NCI-H2196 treated with DMSO at 0.1 percent for 48 hours (cell line): ENCODE measurements at regions not wholly inside any gene's neighbourhood (a gene's known extent, or its start where the extent isn't known, plus 50 kb on each side); places are given as distances from the start of the nearest gene placed in this dataset.
"Not testable (repeated sequence)": the region's sequence is repeated elsewhere in the genome, so short reads cannot be mapped to it uniquely, and the experiment has no call there.

ENCODE experiments used
- DNase-seq: peaks from one replicate; lab custom pipeline; 2025; ENCODE audit not compliant: unreplicated experiment; lab: John Stamatoyannopoulos, UW

DNA sequence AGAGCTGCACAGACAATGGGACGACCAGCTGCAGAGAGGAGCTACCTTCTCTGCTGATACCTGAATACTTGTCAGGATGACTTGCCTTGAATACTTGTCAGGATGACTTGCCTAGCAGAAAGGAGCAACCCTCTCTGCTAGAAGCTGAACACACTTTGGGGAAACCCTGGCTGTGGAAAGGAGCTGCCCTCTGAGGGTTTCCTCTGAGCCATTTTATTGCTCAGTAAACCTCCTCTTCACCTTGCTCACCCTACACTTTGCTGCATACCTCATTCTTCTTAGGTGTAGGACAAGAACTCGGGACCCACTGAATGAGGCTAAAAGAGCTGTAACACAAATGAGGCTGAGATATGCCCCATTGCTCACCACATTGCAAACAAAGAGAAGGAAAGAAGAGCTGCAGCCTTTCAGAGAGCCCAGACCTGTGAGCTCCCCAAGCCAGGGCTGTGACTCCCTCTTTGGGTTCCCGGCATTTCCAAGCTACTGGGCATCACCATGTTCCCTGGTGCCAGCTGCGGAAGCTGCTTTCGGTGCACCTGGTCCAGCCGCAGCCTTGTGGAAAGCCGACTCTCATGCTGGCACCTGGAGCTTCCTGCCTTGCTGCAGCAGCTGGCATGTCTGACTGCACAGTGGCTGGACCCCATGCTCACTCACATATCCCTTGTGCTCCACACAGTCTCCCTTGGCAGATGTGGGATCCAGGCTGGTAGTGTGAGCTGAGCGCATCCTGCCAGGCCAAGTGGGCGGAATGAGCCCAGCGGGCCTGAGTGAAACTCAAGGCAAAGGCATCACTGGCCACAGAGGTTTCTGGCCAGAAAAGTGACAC is 106.7 kb upstream of the AHI1 start:
- DNase-seq = no peak

DNA sequence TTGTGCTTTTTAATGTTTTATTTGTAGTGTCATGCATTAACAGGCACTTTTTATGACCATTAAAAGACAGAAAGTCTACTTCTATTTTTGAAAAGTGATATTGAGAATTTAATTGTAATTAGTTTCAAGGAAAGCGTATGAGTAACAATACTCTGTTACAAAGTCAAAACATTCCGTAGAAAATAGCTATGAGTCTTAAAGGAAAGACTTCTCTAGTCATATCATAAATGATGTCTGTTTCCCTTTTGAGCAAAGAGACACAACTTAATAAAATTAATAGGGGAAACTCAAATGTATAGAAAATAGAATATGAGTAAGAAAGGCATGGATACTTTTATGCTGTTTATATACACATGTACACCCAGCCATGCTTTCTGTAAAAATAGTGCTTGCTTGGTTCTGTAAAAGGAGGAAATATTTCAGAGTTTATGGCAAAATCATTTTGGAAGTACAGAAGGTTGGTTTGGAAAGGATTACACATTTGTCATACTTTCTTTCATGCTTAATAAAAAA is 107.8 kb upstream of the AHI1 start:
- no peak for DNase-seq

DNA sequence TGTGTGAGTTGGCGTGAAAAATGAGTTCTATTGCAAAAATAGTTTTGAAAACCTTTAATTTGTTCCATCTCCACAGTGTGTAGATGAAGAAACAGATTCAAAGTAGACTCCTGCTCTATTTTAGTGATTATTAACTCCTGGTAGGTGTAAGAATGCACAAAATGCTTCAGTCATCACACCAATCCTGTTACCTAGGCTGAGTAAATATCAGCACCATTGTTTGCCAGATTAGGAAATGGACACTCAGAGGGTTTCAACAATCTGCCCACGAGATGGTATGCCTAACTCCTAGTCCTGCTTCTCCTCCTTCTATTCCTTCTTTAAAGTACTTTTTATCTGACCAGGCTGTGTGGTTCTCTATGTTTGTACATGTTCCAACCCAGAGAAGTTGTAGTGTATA is 108.9 kb upstream of the AHI1 start:
- DNase-seq = no peak

DNA sequence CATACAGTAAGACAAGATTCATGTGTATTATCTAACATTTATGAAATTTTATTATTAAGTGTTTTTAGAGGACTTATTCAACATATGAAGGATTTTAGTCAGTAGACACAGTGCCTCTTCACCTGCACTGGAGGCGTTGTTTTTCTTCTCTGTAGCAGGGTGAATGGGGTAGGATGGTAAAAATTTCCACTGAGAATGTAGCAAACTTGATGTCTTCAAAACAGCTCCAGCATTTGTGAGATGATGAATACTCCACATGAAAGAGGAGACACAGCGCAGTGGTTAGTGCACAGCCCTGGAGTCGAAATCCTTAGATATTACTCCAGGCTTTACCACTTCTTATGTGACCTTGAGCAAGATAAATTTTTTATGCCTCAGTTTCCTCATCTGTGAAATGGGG is 110.5 kb upstream of the AHI1 start:
- DNase-seq = no peak

DNA sequence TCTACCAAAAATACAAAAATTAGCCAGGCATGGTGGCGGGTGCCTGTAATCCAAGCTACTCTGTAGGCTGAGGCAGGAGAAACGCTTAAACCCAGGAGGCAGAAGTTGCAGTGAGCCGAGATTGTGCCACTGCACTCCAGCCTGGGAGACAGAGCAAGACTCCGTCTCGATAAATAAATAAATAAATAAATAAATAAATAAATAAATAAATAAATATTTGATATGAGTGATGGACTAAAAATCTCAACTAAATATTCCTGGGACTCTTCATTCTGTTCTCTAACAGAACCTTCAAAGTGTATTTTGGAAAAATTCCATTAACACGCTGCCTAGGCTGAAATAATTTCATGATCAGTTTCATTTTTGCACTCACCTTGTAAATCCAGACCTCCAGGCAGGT is 112.7 kb upstream of the AHI1 start:
- DNase-seq = not testable (repeated sequence)

DNA sequence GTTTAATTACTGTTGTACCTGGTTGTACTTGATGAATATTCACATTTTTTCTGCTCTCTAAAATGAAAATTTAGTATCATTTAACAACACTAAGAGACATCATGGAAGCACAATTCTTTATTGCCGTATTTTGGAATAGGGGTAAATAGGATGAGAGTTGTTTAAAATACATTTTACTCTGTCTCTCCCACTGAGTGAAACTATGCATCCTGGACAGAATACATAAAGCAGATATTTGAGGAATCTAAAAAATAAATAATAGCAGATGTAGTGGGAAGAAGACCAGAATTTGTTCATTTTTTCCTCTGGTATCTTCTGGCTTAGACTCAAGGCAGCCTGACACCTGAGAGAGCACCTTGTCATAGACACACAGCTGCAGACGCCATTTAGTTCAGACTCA is 119.1 kb upstream of the AHI1 start:
- DNase-seq = no peak

- no peak for DNase-seq
Observed at GRCh38 chr6:135617222-135617621, 119.7 kb upstream of the AHI1 start.

- no peak for DNase-seq
Observed at GRCh38 chr6:135622081-135622480, 124.5 kb upstream of the AHI1 start.

DNA sequence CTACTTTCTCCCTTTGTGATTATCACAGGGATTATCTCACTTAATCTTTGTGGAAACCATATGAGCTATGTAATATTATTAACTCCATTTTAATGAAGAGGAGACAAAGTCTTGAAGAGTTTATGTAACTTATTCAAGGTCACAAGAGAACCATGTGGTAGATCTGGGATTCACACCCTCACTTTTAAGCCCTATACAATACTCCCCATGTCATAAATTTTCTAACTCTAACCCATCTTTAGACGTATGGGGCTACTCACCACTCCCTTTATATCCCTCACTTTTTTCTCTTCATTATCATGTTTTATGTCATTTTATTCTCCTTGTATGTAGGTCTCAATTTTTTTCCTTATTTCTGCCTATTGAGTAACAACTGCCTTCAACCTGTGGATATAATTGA is 126.4 kb upstream of the AHI1 start:
- no peak for DNase-seq

DNA sequence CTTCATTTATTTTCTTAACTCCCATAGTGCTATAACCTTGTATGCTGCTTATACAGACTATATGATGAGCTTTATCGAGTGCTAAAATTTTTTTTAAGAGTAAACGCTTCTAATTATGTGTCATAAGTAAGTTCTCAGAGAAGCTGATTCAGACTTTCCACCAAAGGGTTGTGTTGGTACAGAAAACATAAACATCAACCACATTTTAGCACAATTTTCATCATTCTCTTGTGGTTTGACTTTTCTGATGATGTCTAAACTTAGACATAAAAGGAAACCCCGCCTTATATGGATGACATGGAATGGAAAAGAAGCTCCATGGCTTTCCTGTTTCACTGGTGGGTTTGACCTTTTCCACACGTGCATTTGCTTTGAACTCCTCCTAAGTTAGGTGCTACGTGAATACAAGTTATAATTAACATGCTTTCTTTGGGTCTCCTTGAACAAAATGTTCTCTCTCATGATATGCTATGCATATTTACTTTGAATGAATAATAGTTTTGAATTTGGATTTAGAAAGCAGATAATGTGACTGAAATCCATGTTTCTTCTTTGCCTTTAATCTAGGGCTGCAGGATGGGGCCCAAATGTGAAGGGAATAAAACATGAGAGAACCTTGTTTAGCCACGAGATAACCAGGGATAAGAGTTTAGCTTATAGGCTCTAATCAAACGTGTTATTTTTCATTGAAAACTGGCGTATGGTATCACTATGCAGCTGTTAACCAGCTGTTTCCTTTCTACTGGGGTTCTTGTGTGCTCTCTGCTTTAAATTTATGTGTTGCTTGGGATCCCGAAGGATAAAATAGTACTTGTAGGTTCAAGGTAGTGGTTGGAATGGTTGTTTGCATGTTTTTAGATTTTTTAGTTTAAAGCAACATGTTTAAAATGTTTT is 127.1 kb upstream of the AHI1 start:
- no peak for DNase-seq

DNA sequence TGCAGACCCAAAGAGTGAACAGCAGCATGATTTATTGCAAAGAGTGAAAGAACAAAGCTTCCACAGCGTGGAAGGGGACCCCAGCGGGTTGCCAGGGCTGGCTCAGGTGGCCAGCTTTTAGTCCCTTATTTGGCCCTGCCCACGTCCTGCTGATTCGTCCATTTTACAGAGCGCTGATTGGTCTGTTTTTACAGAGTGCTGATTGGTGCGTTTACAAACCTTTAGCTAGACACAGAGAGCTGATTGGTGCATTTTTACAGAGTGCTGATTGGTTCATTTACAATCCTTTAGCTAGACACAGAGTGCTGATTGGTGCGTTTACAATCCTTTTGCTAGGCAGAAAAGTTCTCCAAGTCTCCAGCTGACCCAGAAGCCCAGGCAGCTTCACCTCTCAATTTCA is 128.5 kb upstream of the AHI1 start:
- DNase-seq = not testable (repeated sequence)

- DNase-seq = no peak
Observed at GRCh38 chr6:135627092-135627715, 129.7 kb upstream of the AHI1 start.

- no peak for DNase-seq
Observed at GRCh38 chr6:135630789-135631376, 133.3 kb upstream of the AHI1 start.

- DNase-seq = no peak
Observed at GRCh38 chr6:135631821-135632220, 134.3 kb upstream of the AHI1 start.

DNA sequence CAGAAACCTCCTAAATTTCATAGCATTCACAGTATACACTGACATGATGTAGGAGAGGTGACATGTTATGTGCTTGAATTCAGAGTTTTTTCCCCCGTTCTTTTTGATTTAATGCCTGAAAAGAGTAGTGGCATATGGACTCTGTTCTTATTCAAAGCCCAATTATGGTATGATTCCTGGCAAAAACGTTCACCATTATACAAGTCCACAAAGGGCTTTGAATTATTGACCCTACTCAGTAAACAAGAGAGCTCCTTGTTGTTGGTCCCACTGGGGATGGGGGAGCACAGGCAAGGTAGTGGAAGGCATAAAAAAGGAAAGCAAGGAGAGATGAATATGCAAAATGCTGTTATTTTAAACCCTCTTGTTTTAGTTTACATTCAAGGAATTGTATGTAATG is 136.0 kb upstream of the AHI1 start:
- DNase-seq = no peak

- DNase-seq = no peak
Observed at GRCh38 chr6:135637701-135638100, 140.2 kb upstream of the AHI1 start.

DNA sequence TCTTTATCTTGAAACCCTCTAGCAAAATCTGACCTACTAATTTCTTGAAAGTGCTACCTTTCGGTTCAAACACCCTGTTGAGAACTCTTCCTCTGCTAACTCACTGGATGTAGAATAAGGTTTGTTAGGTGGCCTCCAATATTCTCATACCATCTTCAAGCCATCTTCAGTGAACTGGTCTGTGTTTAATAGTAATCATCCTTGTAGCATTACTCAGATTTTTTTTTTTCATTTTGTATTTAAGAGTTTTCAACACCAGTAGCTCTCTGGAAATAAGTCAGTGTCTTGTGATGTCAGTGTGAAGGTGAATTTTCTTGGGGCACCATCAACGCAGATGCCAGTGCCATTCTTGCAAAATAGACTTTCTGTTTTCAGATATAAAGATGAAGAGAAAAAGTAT is 140.6 kb upstream of the AHI1 start:
- DNase-seq = no peak

- DNase-seq = no peak
Observed at GRCh38 chr6:135640048-135640447, 142.5 kb upstream of the AHI1 start.

DNA sequence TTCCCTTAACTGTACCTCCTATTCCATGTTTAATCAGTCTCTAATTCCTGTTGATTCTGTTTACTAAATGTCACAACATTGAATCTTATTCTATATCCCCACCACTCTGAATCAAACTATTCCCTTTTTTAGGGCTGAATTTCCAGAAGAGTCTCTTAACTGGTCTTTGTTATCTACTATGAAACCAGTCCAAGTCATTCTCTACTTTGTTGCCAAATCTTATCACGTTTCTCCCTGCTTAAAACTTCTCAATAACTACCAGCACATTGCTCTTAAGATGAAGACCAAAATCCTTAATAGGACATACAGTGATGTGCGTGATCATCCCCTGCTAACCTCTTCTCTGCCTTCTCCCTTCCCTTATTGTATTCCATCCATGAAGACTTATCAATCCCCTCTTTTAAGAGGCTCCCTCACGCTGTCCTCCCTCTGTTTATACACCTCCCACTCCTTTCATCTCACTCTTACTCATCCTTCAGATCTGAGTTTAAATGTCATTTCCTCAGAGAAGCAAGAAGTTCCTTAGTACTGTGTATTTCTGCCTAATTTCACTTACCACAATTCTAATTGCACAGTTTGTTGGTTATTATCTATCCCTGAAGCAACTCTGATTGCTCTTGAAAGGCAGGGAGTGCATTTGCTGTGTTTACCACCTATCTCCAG is 143.0 kb upstream of the AHI1 start:
- no peak for DNase-seq

DNA sequence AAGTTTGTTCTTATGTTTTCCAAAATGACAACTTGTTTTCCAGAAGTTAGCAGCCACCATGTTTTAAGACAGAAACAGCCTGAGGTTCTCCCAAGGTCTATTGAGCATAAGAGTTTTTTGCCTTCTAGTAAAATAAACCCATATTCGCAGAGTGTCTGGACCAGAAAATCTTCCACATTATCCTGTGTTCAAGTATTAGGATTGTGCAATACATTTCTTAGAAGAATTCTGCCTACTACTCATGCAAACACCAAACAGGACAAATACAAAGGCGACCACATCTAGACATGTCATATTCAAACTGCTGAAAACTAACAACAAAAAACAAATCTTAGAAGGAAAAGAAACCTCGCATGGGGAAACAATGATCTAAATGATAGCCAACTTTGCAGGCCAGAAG is 145.4 kb upstream of the AHI1 start:
- DNase-seq = no peak

GRCh38 chr6:135644394-135644793 is 146.9 kb upstream of the AHI1 start:
- DNase-seq = no peak
